Naive thymus-derived CD4-positive, alpha-beta T cell (primary cell): ENCODE measurements at regions not wholly inside any gene's neighbourhood (a gene's known extent, or its start where the extent isn't known, plus 50 kb on each side); places are given as distances from the start of the nearest gene placed in this dataset.

Experiments used
- ATAC-seq: fragments of 150-1000 bp; cut with Tn5 transposase; 2 replicates; pipeline ENCODE4 v1.10.0; 2021; ENCODE audit warnings: mild to moderate bottlenecking, moderate library complexity
- CTCF ChIA-PET: fragments of 350-600 bp; sonication (Branson Sonifier 250); formaldehyde crosslinking; loops from one replicate; lab custom pipeline; 2021; ENCODE audit warnings: antibody characterized with exemption; lab: Charles Lee
- POLR2A ChIA-PET: fragments of 350-600 bp; sonication (Branson Sonifier 250); formaldehyde crosslinking; loops from one replicate; lab custom pipeline; 2021; ENCODE audit warnings: antibody characterized with exemption, inconsistent platforms; lab: Charles Lee
- DNase-seq, 9 donors: peaks; one replicate each; pipeline versions ENCODE4 v3.0.0 to v3.0.0-alpha.2; 2020 to 2022; ENCODE audit warnings: mixed read lengths in 1 of 9
- H3K27ac ChIP-seq: one replicate; pipeline ENCODE4 v1.7.0; 2013; ENCODE audit warnings: mild to moderate bottlenecking, low read depth, low read length, moderate library complexity
- H3K27me3 ChIP-seq, 2 donors: one replicate each; pipeline ENCODE4 v1.7.0; 2013; ENCODE audit warnings: low read length in 2 of 2, mild to moderate bottlenecking in 2 of 2, moderate library complexity in 2 of 2; ENCODE audit not compliant: control insufficient read depth in 2 of 2, insufficient read depth in 2 of 2
- H3K36me3 ChIP-seq, 3 experiments: 1 replicate in 2 of 3; 2 replicates in 1 of 3; pipeline ENCODE4 v1.7.0; 2013; ENCODE audit warnings: low read length in 3 of 3, mild to moderate bottlenecking in 3 of 3, moderate library complexity in 1 of 3; ENCODE audit not compliant: insufficient read depth in 3 of 3, control insufficient read depth in 2 of 3
- H3K4me1 ChIP-seq, 2 donors: one replicate each; pipeline ENCODE4 v1.7.0; 2013; ENCODE audit warnings: low read length in 2 of 2, mild to moderate bottlenecking in 2 of 2, moderate library complexity in 1 of 2; ENCODE audit not compliant: control insufficient read depth in 2 of 2, insufficient read depth in 2 of 2
- H3K4me3 ChIP-seq: 2 replicates; pipeline ENCODE4 v1.7.0; 2013; ENCODE audit warnings: mild to moderate bottlenecking, low read length
- H3K9me3 ChIP-seq, 3 experiments: 1 replicate in 2 of 3; 2 replicates in 1 of 3; pipeline ENCODE4 v1.7.0; 2013; ENCODE audit warnings: low read length in 3 of 3; ENCODE audit not compliant: control insufficient read depth in 2 of 3
- H3K27ac Mint-ChIP-seq, 9 donors: one replicate each; pipeline ENCODE4 v1.8.0; 2020 to 2022; ENCODE audit warnings: mixed read lengths in 9 of 9, mild to moderate bottlenecking in 8 of 9, moderate library complexity in 5 of 9, inconsistent platforms in 2 of 9
- H3K27me3 Mint-ChIP-seq, 5 donors: one replicate each; pipeline ENCODE4 v1.8.0; 2021 to 2022; ENCODE audit warnings: mixed read lengths in 5 of 5, mild to moderate bottlenecking in 1 of 5
- H3K36me3 Mint-ChIP-seq, 5 donors: one replicate each; pipeline ENCODE4 v1.8.0; 2020 to 2022; ENCODE audit warnings: mixed read lengths in 5 of 5, mild to moderate bottlenecking in 3 of 5, inconsistent platforms in 1 of 5
- H3K4me1 Mint-ChIP-seq, 7 donors: one replicate each; pipeline ENCODE4 v1.8.0; 2020 to 2022; ENCODE audit warnings: mixed read lengths in 7 of 7, mild to moderate bottlenecking in 3 of 7, inconsistent platforms in 1 of 7
- H3K4me3 Mint-ChIP-seq, 10 donors: one replicate each; pipeline ENCODE4 v1.8.0; 2020 to 2022; ENCODE audit warnings: mild to moderate bottlenecking in 10 of 10, mixed read lengths in 10 of 10, moderate library complexity in 6 of 10, inconsistent platforms in 2 of 10
- H3K9me3 Mint-ChIP-seq, 11 donors: one replicate each; pipeline ENCODE4 v1.8.0; 2020 to 2022; ENCODE audit warnings: mixed read lengths in 11 of 11, mild to moderate bottlenecking in 4 of 11, inconsistent platforms in 1 of 11, moderate library complexity in 1 of 11
- intact Hi-C, 2 donors: fragments of 100-400 bp; cut with micrococcal nuclease; formaldehyde crosslinking; loops; one replicate each; pipeline ENCODE4 v1.15.1; 2023

DNA sequence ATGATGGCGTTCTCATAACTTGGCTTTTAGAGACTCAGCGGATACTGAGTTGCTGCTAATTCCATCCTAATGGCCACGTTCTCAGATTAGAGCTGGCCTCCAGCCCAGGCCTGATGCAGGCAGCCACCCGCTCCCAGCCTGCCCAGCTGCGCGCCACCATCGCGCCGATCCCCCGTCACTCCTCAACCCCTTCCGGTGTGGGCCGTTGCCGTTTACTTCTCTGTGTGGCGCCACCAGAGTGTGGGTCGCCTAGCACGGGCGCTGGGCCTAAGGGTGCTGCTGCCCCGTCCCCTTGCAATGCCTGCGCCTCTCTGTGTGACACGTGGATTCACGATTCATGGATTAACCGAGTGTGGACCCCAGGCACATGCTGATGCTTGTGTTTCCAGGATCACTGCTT lies 1116.0 kb downstream of the BRD1 start:
- Mint-ChIP-seq H3K27ac (no peak overlapping the region), H3K36me3 (no peaks in the 10 kb centered on the region), H3K27me3 (peaks cover 0 to 4% (median 0%) of the 10 kb centered on the region in 5 donors), H3K4me1 (no peaks in the 10 kb centered on the region), H3K9me3 (peaks cover 0 to 7% (median 1%) of the 10 kb centered on the region in 11 donors), H3K4me3 (no peak overlapping the region)
- Histone ChIP-seq H3K36me3 (no peaks in the 10 kb centered on the region), H3K27me3 (no peaks in the 10 kb centered on the region), H3K4me3 (no peak overlapping the region), H3K27ac (no peak overlapping the region), H3K9me3 (no peaks in the 10 kb centered on the region), H3K4me1 (no peaks in the 10 kb centered on the region)
- intact Hi-C loops = no loop called here
- ChIA-PET CTCF (no interaction called here), POLR2A (no interaction called here)
- DNase-seq (no peak), ATAC-seq (no peak)

DNA sequence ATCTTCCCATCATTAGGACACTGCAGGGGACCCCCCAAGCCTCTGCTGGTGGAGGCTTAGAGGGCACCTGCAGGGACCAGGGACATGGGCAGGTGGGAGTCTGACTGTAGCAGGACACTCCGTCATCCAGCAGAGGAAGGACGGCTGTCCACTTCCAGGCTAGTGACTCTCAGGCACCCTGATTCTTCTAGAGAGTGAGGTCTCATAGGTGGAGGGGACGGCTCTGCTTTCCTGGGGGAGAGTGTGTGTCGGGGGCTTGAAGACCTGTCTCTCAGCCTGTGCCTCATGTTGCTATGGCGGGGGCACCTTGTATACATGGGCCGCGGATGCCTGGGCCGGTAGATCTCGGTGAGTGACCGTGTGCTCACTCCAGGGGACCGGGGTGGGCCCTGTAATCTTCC lies 1116.6 kb downstream of the BRD1 start:
- Mint-ChIP-seq H3K36me3 (no peaks in the 10 kb centered on the region), H3K27me3 (peaks cover 0 to 4% (median 0%) of the 10 kb centered on the region in 5 donors), H3K27ac (no peak overlapping the region), H3K4me1 (no peaks in the 10 kb centered on the region), H3K4me3 (no peak overlapping the region), H3K9me3 (peaks cover 0 to 6% (median 0%) of the 10 kb centered on the region in 11 donors)
- Histone ChIP-seq H3K36me3 (no peaks in the 10 kb centered on the region), H3K9me3 (no peaks in the 10 kb centered on the region), H3K27me3 (no peaks in the 10 kb centered on the region), H3K4me3 (no peak overlapping the region), H3K27ac (no peak overlapping the region), H3K4me1 (no peaks in the 10 kb centered on the region)
- ChIA-PET CTCF (no interaction called here), POLR2A (no interaction called here)
- intact Hi-C loops = no loop called here
- DNase-seq (no peak), ATAC-seq (no peak)

DNA sequence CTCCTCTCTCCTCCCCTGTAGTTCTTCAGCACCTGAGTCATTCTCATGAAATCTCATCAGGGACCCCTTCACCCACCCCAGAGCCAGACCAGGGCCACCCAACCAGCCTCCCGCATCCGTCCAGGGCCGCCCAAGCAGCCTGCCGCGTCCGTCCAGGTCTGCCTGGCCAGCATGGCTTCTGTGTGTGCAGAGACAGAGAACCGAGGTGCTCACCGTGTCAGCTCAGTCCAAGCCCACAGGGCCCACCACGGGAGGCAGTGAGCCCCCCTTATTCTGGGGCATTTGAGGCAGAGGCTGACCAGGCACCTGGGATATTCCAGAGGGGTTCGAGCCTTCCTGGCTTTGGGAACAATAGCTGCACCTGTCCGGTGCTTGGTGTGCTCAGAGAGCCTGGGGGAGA lies 1117.3 kb downstream of the BRD1 start:
- no peak for ATAC-seq
- Histone ChIP-seq H3K36me3 (no peaks in the 10 kb centered on the region), H3K9me3 (no peaks in the 10 kb centered on the region), H3K4me3 (no peak overlapping the region), H3K27ac (no peak overlapping the region), H3K4me1 (no peaks in the 10 kb centered on the region), H3K27me3 (no peaks in the 10 kb centered on the region)
- H3K9me3 Mint-ChIP-seq = peaks cover 0 to 2% (median 0%) of the 10 kb centered on the region in 11 donors
- H3K4me3 Mint-ChIP-seq = no peak overlapping the region
- DNase-seq = no peak
- peaks cover 0 to 4% (median 0%) of the 10 kb centered on the region in 5 donors for H3K27me3 Mint-ChIP-seq
- H3K36me3 Mint-ChIP-seq = no peaks in the 10 kb centered on the region
- CTCF ChIA-PET = no interaction called here
- POLR2A ChIA-PET = no interaction called here
- no peaks in the 10 kb centered on the region for H3K4me1 Mint-ChIP-seq
- intact Hi-C loops = no loop called here
- H3K27ac Mint-ChIP-seq = no peak overlapping the region

DNA sequence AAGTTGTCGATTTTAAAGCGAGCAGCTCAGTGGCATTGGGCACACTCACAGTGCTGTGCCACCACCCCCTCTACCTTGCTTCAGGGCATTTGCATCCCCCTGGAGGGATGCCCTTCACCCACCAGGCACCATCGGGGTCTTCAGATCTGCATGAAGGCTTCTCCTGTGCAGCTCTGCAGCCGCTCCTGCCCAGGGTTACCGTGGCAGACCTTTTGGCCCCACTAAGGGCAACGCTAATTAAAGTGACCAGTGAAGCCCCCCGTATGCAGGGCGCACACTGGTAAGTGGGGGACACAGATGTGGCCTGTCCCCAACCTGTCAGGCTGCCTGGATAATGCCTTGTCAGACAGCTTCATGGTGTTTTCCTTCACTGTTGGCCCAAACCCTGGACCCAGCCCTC lies 1117.7 kb downstream of the BRD1 start:
- H3K9me3 ChIP-seq = no peaks in the 10 kb centered on the region
- Mint-ChIP-seq H3K4me1 (no peaks in the 10 kb centered on the region), H3K9me3 (peaks cover 0 to 2% (median 0%) of the 10 kb centered on the region in 11 donors), H3K4me3 (no peak overlapping the region), H3K36me3 (no peaks in the 10 kb centered on the region), H3K27me3 (peaks cover 0 to 2% (median 0%) of the 10 kb centered on the region in 5 donors), H3K27ac (no peak overlapping the region)
- H3K27me3 ChIP-seq = no peaks in the 10 kb centered on the region
- no peak overlapping the region for H3K4me3 ChIP-seq
- DNase-seq = no peak
- ATAC-seq = no peak
- H3K36me3 ChIP-seq = no peaks in the 10 kb centered on the region
- ChIA-PET POLR2A (no interaction called here), CTCF (no interaction called here)
- H3K4me1 ChIP-seq = no peaks in the 10 kb centered on the region
- intact Hi-C loops = no loop called here
- no peak overlapping the region for H3K27ac ChIP-seq

DNA sequence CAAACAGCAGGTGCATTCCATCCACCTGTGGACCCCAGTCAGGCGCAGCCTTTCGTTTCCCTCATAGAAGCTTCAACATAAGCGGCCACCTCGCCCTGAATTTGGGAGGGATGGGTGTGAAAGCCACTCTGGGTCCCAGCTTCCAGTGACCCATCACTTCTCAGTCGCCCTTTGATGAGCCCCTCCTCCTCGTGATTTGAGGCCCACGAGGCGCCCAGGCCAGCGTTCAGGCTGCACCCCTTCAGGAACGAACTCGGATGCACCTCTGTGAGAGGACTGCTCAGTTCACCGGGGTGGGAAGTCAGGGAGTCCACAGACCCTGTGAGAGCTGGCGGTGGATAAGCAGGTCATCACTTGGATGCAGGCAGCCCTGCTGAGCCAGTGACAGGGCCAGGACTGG lies 1118.2 kb downstream of the BRD1 start:
- Histone ChIP-seq H3K36me3 (no peaks in the 10 kb centered on the region), H3K27ac (no peak overlapping the region), H3K4me3 (no peak overlapping the region), H3K27me3 (no peaks in the 10 kb centered on the region), H3K9me3 (no peaks in the 10 kb centered on the region), H3K4me1 (no peaks in the 10 kb centered on the region)
- H3K4me1 Mint-ChIP-seq = no peaks in the 10 kb centered on the region
- ChIA-PET POLR2A (no interaction called here), CTCF (no interaction called here)
- intact Hi-C loops = no loop called here
- H3K27ac Mint-ChIP-seq = no peak overlapping the region
- DNase-seq (no peak), ATAC-seq (no peak)
- H3K4me3 Mint-ChIP-seq = no peak overlapping the region
- no peaks in the 10 kb centered on the region for H3K27me3 Mint-ChIP-seq
- H3K9me3 Mint-ChIP-seq = peaks cover 0 to 2% (median 0%) of the 10 kb centered on the region in 11 donors
- no peaks in the 10 kb centered on the region for H3K36me3 Mint-ChIP-seq

DNA sequence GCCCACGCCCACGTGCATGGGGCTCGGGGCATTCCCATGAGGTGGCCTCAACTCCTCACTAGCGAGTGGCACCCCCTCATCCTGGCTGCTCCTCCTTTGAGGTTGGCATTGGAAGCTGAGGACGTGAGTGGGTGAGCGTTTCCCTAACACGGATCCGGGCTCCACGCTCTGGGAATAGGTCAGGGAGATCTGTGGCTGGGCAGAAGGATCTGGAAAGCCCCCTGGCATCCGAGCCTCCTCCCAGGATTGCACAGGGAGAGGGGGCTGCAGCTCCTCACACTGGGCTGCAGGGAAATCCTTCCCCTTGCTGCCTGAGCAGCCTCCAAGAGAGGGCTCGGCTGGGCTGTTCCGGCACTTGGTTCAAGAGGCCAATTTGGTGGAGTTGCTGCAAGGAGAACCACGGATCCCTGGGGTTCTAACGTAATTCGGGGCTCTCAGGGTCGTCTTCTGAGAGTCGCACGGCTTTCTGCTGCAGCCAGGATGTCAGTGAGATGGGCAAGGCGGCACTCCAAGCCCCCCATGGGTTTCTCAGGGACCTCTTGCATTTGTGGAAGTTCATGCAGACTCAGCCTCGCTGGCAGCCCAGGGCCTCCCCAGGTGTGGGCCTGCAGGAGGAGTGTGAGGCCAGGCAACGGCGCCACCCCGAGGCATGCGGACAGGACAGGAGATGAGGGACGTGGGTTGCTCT lies 1119.0 kb downstream of the BRD1 start:
- ChIA-PET CTCF (no interaction called here), POLR2A (no interaction called here)
- Histone ChIP-seq H3K4me1 (no peaks in the 10 kb centered on the region), H3K36me3 (no peaks in the 10 kb centered on the region), H3K27ac (no peak overlapping the region), H3K9me3 (no peaks in the 10 kb centered on the region), H3K4me3 (no peak overlapping the region), H3K27me3 (no peaks in the 10 kb centered on the region)
- no peaks in the 10 kb centered on the region for H3K9me3 Mint-ChIP-seq
- H3K4me1 Mint-ChIP-seq = no peaks in the 10 kb centered on the region
- no peak overlapping the region for H3K4me3 Mint-ChIP-seq
- H3K36me3 Mint-ChIP-seq = no peaks in the 10 kb centered on the region
- no peaks in the 10 kb centered on the region for H3K27me3 Mint-ChIP-seq
- no peak overlapping the region for H3K27ac Mint-ChIP-seq
- ATAC-seq (no peak), DNase-seq (no peak)
- intact Hi-C loops = no loop called here

DNA sequence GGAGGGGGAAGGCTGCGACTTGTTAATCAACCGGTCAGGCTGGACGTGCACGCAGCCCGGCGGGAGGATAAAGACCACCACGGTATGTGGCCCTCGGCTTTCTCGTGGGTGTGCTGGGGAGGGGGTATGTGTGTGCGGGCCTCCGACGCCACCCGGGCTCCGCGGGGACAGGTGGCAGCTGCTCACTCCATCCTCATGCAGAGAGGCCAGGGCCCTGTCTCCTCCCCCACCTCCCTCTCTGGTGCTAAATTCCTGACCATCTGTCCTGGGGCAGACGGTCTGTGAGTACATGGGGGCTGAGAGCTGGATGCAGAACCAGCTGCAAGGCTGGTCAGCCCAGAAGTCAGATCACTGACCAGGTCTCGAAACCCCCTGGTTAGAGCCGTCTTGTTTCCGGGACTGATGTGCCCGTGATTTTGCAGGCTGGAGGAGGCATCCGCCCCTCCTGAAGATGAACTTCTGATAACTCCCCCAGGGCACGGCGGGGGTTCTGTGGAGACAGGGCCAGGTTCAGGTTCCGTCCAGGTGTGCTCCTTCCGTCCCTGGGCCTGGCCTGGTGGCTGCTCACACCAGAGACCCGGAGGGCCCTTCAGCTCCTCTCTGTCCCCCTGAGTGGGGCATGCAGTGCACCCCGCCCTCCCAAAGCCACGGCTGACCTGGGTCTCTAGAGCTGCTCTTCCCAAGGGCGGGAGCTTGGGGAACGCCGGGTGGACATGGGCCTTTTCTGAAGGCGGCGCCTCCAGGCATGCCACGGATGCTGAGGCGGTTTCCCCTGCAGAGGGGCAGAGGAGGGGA lies 1119.7 kb downstream of the BRD1 start:
- Mint-ChIP-seq H3K9me3 (no peaks in the 10 kb centered on the region), H3K27ac (no peak overlapping the region), H3K27me3 (no peaks in the 10 kb centered on the region), H3K36me3 (no peaks in the 10 kb centered on the region), H3K4me3 (no peak overlapping the region), H3K4me1 (no peaks in the 10 kb centered on the region)
- Histone ChIP-seq H3K9me3 (no peaks in the 10 kb centered on the region), H3K4me1 (no peaks in the 10 kb centered on the region), H3K27ac (no peak overlapping the region), H3K36me3 (no peaks in the 10 kb centered on the region), H3K4me3 (no peak overlapping the region), H3K27me3 (no peaks in the 10 kb centered on the region)
- ChIA-PET CTCF (no interaction called here), POLR2A (no interaction called here)
- intact Hi-C loops = no loop called here
- ATAC-seq (no peak), DNase-seq (no peak)
